ENCODE measurements at regions not wholly inside any gene's neighbourhood (a gene's known extent, or its start where the extent isn't known, plus 50 kb on each side); places are given as distances from the start of the nearest gene placed in this dataset.

DNA sequence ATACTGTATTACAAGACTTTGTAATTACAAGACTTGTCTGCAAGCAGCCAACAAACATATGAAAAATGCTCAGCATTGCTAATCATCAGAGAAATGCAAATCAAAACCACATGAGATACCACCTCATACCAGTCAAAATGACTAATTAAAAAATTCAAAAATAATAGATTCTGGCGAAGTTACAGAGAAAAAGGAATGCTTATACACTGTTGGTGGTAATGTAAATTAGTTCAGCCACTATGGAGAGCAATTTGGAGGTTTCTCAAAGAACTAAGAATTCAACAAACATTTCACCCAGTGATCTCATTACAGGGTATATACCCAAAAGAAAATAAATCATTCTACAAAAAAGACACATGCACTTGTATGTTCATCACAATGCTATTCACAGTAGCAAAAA, 617.5 kb upstream of the CCDC54 start:
- no peak for DNase-seq (ENCODE audit: low read depth in 3 of 3, low spot score in 2 of 3)

DNA sequence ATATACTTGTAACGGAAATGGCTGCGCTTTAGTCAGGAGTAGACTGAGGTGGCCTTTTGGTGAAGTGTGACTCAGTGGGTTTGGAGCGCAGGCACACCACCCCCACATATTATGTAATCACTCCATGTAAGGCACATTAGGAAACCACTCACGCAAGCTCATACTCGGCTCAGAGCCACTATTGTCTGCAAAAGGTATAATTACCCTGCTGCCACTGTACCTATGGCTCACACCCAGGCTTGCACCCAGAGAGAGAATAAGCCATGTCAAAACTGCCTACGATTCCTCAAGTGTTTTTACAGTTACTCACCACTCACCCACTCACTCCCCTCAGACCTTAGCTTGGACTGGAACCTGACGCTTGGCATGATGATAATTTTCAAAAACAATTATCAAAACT, 611.9 kb upstream of the CCDC54 start:
- no peak for DNase-seq (ENCODE audit: low read depth in 3 of 3, low spot score in 2 of 3)

DNA sequence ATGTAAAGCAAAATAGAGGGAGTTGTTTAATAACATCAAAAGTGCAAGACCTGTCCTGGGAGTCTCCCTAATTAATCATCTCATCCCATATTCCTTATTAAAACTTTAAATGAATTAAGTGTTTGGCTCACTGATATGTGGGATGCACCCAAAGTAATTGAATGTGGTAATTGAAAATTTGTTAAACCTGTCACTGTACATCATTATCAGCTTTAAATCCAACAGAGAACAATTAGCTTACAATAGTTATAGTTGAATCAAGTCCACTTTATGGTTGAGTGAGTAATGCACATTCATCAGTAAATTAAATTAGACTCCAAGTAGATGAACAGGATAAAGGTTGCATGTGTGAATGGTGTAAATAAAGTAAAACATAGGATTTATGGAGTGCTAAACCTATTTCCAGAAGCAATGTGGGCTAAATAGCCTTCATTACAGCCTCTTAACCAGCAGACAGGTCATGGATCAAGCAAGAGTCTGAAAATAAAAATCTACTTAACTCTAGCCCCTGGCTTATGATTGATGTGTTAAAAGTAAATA, 608.2 kb upstream of the CCDC54 start:
- no peak for DNase-seq (ENCODE audit: low read depth in 3 of 3, low spot score in 2 of 3)

DNA sequence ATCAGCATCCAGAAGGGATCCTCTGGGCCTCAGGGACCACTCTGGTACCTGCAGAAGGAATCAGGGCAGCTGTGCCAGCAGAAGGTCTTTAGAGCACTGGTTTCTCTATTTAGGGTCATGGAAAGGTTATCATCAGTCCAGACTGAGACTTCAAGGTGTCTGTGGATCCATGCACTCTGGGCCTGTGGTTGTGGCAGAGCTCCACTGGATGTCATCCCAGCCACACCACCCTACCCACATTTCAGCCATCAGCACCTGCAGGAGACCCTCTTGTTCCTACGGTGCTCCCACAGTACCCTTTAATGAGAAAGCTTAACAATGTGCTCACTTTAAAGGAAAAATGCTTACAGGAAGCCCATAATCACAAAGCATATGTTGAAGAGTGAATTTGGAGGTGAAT, 603.4 kb upstream of the CCDC54 start:
- DNase-seq (ENCODE audit: low read depth in 3 of 3, low spot score in 2 of 3), result no peak

DNA sequence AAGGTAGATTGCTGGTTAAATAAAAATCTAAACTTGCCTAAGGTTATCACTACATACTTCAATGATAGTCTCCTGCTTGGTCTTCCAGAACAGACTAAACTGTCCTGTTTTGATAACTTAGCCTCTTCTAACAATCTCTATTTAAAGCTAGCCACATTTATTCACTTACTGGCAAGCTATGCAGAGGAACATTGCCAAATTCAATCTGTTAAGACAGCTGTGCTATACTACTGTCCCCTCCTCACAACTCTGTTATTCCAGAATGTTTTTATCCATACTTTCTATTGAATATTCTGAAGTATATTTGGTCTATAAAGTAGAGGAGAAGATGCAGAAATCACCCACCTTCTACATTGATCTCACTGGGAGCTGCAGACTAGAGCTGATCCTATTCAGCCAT, 594.0 kb upstream of the CCDC54 start:
- DNase-seq (ENCODE audit: low read depth in 3 of 3, low spot score in 2 of 3), result no peak

DNA sequence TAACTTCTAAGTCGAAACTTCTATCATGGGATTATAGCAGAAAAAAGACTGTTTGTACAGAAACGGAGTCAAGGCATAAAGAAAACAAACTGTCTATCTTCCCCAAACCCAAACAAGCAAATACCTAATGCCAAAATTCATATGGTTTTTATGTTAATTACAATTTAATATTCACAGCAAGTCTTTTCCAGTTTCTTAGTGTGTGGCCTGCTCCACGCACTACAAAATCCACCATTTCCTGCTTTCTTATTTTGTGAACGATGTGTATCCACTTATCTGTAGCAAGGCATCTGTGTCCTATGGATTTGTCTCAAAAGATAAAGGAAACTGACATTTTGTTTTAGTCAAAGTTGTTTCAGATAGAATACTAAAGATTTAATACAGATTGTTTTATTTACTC, 588.0 kb upstream of the CCDC54 start:
- DNase-seq (ENCODE audit: low read depth in 3 of 3, low spot score in 2 of 3), result no peak

DNA sequence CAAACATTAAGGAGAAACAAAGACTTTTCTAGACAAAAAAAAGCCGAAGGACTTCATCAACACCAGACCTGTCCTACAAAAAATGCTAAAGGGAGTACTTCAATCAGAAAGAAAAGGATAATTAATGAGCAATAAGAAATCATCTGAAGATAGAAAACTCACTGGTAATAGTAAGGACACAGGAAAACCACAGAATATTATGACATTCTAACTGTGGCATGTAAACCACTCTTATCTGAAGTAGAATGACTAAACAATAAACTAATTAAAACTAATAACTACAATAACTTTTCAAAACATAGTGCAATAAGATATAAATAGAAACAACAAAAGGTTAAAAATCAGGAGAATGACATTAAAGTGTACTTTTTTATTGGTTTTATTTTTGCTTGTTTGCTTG, 584.5 kb upstream of the CCDC54 start:
- no peak for DNase-seq (ENCODE audit: low read depth in 3 of 3, low spot score in 2 of 3)

DNA sequence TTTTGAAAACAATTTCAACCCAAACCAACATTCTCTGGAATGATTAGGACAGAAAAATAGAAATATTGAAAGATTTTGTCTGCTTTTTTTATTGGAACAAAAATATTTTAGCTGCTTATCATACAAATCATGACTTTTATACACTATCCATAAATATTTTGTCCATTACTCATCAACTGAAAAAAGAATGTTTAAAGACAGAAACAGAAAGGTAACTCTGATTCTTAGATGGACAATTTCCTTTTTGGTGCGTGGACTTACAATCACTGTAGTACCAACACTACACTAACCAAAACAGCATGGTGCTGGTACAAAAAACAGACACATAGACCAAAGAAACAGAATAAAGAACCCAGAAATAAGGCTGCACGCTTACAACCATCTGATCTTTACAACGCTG, 582.8 kb upstream of the CCDC54 start:
- no peak for DNase-seq (ENCODE audit: low read depth in 3 of 3, low spot score in 2 of 3)

DNA sequence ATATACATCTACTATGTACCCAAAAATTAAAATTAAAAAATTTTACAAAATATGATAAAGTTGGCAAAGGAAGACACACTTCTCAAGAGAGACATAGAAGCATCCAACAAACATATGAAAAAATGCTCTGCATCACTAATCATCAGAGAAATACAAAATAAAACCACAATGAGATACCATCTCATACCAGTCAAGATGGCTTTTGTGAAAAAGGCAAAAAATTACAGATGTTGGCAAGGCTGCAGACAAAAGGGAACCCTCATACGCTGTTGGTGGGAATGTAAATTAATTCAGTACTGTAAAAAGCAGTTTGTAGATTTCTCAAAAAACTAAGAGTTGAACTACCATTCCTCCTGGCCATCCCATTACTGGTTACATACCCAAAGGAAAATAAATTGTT, 581.7 kb upstream of the CCDC54 start:
- DNase-seq (ENCODE audit: low read depth in 3 of 3, low spot score in 2 of 3), result no peak

DNA sequence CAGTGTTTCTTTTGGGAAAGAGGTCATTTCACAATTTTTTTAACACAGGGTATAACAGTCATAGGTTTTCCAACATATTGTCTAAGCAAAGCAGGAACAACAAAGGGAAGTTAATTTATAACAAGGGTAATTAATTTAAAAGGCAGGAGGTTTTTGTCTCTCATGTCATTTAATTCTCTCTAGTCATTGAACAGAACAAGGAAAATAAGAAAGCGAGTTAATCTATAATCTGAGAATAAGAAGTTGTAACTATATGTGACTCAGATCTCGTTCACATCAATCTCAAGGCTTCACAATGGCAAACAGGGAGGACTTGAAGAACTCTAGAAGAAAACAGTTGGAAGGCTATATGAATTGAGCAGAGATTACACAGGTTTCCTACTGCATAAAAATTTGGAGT, 579.8 kb upstream of the CCDC54 start:
- DNase-seq (ENCODE audit: low read depth in 3 of 3, low spot score in 2 of 3), result no peak

DNA sequence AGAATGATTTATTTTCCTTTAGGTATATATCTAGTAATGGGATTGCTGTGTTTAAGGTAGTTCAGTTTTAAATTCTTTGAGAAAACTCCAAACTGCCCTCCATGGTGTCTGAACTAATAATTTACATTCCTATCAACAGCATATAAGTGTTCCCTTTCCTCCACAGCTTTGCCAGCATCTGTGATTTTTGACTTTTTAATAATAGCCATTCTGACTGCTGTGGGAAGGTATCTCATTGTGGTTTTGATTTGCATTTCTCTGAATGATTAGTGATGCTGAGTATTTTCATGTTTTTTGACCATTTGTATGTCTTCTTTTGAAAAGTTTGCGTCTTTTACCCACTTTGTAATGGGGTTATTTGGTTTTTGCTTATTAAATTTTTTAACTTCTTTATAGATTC, 571.6 kb upstream of the CCDC54 start:
- DNase-seq (ENCODE audit: low read depth in 3 of 3, low spot score in 2 of 3), result no peak

DNA sequence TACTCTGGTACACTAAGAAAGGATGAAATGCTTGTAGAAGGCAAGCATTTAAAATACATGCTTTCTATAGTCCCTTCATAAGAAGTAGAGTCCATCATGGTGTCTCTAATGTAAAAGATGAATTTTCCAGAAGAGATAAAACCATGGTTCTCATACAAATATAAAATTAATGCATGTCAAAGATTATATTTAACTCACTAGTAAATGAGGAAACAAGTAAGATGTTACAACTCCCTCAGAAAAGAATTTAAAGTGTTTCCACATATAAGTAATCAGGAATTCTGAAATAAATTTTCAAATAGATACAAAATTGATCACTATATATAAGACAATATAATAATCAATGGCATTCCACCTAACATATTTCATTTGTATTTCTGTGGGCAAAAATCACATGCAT, 570.3 kb upstream of the CCDC54 start:
- no peak for DNase-seq (ENCODE audit: low read depth in 3 of 3, low spot score in 2 of 3)

DNA sequence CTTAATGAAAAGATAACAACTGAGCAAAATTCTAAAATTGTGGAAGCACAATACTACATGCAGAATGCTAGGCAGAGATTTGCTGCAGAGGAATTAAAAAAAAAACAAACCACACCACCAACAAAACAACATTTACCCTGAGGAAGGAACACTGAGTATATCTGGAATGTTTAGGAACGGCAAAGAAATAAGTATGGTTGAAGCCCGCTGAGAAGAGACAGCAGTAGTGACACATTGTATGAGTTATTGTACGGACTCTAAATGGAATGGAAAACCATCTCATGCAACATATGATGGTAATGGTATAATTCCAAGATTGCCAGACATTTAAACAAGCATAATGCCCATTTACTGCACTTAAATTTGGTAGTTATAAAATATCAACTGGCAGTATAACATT, 568.2 kb upstream of the CCDC54 start:
- no peak for DNase-seq (ENCODE audit: low read depth in 3 of 3, low spot score in 2 of 3)

DNA sequence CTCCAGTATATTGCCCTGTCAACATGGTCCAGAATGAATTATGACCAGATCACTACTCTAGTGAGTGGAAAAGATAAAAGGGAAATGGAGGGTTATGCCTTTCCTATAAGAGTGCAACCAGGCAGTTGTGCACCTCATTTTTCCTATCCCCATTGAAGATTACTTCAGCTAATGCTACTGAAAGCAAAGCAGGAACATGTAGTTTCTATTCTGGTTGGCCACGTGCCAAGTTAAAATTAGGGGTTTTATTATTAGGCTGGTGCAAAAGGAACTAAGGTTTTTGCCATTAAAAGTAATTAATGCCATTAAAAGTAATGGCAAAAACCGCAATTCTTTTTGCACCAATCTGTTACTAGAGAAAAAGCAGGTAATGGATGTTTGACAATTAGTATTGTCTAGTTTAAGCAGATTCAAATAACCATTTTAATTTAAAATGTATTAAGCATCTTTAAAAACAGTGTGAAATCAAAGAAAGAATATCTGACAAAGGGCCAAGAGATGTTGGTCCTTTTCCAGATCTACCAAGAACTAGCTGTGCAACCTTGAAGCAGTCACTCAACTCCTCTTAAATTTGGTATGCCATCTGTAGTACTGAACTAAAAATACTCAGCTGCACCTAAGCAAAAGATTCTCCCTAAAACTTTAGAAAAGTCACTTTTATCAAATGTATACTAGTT, 567.5 kb upstream of the CCDC54 start:
- DNase-seq (ENCODE audit: low read depth in 3 of 3, low spot score in 2 of 3), result no peak

DNA sequence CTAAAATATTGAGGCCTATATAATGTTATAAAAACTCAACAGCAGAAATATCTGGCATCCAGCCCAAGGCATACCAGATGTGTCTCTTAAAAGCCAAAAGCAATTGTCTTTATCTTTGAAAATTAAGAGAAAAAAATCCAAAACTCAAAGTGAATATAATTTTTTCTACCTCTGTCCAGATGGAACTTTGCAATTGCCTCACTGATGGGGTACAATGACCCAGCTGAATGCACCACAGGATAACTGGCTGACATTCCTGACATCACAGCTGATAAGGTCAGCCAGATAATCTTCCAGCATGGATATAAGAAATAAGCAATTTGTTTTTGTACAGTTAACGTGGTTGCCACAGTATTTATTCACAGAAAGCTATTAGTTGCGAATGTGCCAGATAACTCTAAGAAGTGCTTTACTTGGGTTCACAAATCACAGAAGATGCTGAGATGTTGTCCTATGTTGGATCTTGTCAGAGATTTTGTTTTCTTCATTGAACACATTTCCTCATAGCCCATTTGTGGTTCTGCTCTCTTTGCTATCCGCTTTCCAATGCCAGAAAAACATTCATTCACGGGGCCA, 566.9 kb upstream of the CCDC54 start:
- DNase-seq (ENCODE audit: low read depth in 3 of 3, low spot score in 2 of 3), result no peak

DNA sequence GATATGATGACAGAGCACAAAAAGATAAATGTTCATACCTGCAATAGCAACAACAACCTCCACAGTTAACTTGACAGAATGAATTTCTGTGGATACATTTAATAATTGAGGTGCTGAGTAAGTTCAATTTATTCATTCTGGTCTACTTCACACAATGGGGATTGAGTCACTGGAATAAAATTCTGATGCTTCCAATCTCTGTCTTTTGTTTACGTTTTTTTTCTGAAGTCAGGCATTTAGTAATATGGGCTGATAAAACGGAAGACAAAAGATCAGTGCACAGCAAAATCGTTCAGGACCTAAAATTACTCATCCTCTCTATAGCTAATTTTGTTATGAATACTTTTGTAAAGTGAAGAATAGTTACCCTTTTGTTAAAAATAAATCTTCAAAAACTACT, 565.9 kb upstream of the CCDC54 start:
- DNase-seq (ENCODE audit: low read depth in 3 of 3, low spot score in 2 of 3), result no peak

DNA sequence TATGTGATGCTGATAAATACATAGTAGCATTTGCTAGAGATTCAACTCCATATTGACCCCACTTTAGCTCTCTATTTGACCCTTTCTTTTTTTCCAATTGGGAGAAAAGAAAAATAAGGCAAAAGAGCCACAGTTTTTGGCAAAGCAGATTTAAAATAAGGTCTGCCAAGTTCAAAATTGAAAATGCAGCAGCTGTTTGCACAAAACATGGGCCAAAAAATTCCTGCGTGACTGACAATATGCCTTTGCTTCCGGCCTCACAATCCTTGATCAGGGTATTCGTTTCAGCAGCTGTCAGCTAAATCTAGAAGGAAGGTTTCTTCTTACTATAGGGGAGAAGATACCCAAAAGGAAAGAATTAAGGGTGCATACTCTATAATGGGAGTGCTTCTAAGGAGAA, 563.5 kb upstream of the CCDC54 start:
- DNase-seq (ENCODE audit: low read depth in 3 of 3, low spot score in 2 of 3), result no peak

DNA sequence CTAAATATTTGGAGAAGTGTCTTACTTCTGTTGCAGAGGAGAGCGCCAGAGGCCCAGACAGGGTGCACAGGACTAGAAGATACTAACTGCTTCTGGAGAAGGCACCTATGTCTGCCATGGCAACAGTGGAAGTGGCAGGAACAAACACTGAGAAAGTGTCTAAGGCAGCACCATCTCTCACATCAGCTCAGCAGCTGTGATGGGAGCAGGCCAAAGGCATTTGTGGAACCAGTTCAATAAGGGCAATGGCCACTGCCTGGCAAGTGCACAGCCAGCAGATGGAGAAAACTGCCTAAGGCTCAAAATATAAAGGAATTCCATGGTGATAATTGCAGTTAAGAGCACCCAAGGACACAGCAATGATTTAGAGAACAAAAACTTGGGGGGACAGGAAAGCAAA, 563.0 kb upstream of the CCDC54 start:
- no peak for DNase-seq (ENCODE audit: low read depth in 3 of 3, low spot score in 2 of 3)

DNA sequence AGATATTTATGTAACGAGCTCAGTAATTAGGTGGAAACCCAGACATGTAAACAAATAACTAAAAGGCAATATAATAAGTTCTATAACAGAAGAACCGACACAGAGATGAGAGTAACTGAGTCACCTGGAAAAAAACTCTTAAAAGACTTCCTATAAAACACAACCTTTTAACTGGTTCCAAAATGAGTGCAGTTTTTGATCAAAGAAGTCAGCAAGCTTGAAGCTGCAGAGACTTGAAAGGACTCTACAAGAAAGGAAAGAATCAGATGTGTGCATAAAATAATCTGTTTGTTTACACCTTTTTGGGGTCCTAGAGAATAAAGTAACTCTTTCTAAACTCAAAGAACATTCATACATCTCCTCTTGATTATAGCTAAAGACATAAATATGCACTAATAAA, 560.4 kb upstream of the CCDC54 start:
- DNase-seq (ENCODE audit: low read depth in 3 of 3, low spot score in 2 of 3), result no peak

DNA sequence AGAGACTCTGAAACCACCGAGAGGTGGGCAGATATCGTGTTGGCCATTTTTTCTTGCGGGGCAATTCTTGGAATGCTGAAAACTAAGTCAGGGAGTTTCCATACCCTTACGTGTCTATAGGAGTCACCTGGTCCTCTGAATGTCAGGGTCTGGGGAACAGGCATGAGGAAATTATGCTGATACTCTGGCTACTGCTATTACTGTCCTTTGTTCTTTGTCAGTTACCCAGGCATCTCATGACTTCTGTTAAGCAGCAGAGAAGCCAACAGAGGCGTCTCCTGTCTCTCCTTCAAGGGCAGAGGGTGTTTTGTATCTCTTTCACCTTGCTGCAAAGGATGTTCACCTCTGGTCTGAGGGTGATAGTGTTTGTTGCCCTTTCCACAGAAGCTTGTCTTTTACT, 559.5 kb upstream of the CCDC54 start:
- no peak for DNase-seq (ENCODE audit: low read depth in 3 of 3, low spot score in 2 of 3)

DNA sequence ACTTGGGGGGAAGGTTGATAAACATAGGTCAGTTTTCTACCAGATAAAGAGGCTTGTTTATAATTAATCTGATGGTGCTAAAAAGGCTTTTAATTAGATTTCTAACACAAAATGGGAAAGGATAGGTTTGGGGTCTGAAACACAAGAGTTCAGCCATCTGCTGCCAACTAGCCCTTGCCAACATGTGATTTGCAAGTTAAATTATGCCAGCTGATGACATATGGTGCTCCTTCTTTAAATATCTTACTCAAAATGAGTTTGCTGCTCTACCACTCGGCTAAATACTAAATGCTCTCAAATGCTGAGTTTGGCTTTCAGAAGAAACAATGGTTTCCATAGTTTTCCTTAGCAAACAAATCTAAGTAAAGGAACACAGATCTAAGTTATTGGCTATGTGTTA, 557.8 kb upstream of the CCDC54 start:
- DNase-seq (ENCODE audit: low read depth in 3 of 3, low spot score in 2 of 3), result no peak

DNA sequence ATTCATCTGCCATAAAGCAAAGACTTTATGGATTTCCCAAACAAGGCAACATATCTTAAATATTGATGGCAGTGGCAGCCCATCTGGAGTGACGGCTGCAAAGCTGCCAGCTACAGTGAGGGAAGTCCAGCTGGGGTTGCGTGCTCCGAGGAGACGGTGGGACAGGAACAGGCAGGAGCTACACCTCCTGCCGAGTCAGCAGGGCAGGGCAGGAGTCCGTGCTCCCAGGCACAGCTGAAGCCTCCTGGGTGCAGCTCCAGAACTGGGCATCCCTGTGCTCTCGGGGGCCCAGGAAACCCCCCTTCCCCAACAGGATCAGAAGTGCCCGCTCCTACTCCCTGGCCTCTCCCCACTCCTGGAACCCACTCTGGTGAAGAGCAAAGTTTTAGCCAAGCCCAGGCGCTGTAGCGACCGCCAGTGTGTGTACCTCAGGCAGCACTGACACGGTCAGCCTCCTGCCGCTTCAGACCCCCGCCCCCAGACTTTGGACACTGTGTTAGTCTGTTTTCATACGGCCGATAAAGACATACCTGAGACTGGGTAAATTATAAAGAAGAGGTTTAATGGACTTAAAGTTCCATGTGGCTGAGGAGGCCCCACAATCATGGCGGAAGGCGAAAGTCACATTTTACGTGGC, 556.4 kb upstream of the CCDC54 start:
- DNase-seq (ENCODE audit: low read depth in 3 of 3, low spot score in 2 of 3), result no peak
